NCI-H1048 (cell line): ENCODE measurements at regions not wholly inside any gene's neighbourhood (a gene's known extent, or its start where the extent isn't known, plus 50 kb on each side); places are given as distances from the start of the nearest gene placed in this dataset.

ENCODE experiments used
- DNase-seq: peaks from one replicate; lab custom pipeline; 2025; lab: John Stamatoyannopoulos, UW

- DNase-seq, result no peak
Measured at GRCh38 chr12:77493302-77494168, 337.2 kb upstream of the NAV3 start.

- no peak for DNase-seq
Measured at GRCh38 chr12:77492536-77492935, 338.2 kb upstream of the NAV3 start.

GRCh38 chr12:77489331-77489970, 341.2 kb upstream of the NAV3 start:
- no peak for DNase-seq

- no peak for DNase-seq
Measured at GRCh38 chr12:77488041-77488620, 342.6 kb upstream of the NAV3 start.

GRCh38 chr12:77486872-77487271, 343.8 kb upstream of the NAV3 start:
- DNase-seq, result no peak

GRCh38 chr12:77485961-77486854, 344.5 kb upstream of the NAV3 start:
- DNase-seq, result no peak

- no peak for DNase-seq
Measured at GRCh38 chr12:77481687-77482086, 349.0 kb upstream of the NAV3 start.

- no peak for DNase-seq
Measured at GRCh38 chr12:77477907-77478533, 352.7 kb upstream of the NAV3 start.

- DNase-seq, result no peak
Measured at GRCh38 chr12:77471801-77472200, 358.9 kb upstream of the NAV3 start.

- DNase-seq, result no peak
Measured at GRCh38 chr12:77469578-77470333, 360.9 kb upstream of the NAV3 start.

- DNase-seq, result no peak
Measured at GRCh38 chr12:77442633-77443032, 377.3 kb upstream of the E2F7 start.

- no peak for DNase-seq
Measured at GRCh38 chr12:77439749-77440148, 374.4 kb upstream of the E2F7 start.

GRCh38 chr12:77438644-77439043, 373.3 kb upstream of the E2F7 start:
- DNase-seq, result no peak

GRCh38 chr12:77437206-77437605, 371.8 kb upstream of the E2F7 start:
- DNase-seq, result no peak

- no peak for DNase-seq
Measured at GRCh38 chr12:77435446-77436091, 370.2 kb upstream of the E2F7 start.

GRCh38 chr12:77433799-77434198, 368.4 kb upstream of the E2F7 start:
- no peak for DNase-seq

- no peak for DNase-seq
Measured at GRCh38 chr12:77429426-77429825, 364.1 kb upstream of the E2F7 start.

- DNase-seq, result no peak
Measured at GRCh38 chr12:77421152-77421551, 355.8 kb upstream of the E2F7 start.

GRCh38 chr12:77409551-77409950, 344.2 kb upstream of the E2F7 start:
- no peak for DNase-seq

- no peak for DNase-seq
Measured at GRCh38 chr12:77407931-77408330, 342.6 kb upstream of the E2F7 start.
